ENCODE measurements at regions not wholly inside any gene's neighbourhood (a gene's known extent, or its start where the extent isn't known, plus 50 kb on each side); places are given as distances from the start of the nearest gene placed in this dataset.

DNA sequence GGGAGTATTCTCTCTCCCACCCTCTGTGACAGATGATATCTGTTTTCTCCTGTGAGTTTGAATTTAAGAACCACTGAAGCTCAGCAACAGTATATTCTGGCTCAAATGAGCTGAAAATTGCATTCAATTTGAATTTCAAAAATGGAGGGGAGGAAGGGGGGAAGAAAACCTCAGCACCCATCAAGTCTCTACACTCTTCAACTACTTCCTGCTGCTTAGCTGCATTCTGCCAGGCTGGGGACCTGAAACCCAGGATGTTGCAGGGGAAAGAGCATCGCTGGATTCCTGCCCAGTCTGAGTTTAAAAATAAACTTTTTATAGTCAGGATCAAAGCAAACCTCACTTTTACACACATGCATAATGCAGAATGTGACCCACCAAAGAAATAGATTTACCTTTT, 214.3 kb upstream of the ESRRG start:
- ChIA-PET CTCF (no interaction called here), POLR2A (no interaction called here)
- H3K4me3 ChIP-seq (ENCODE audit: low read depth, low read length) = no peak overlapping the region
- no peak for DNase-seq (ENCODE audit: low read depth, low spot score)
- TF ChIP-seq, protein P1, sequence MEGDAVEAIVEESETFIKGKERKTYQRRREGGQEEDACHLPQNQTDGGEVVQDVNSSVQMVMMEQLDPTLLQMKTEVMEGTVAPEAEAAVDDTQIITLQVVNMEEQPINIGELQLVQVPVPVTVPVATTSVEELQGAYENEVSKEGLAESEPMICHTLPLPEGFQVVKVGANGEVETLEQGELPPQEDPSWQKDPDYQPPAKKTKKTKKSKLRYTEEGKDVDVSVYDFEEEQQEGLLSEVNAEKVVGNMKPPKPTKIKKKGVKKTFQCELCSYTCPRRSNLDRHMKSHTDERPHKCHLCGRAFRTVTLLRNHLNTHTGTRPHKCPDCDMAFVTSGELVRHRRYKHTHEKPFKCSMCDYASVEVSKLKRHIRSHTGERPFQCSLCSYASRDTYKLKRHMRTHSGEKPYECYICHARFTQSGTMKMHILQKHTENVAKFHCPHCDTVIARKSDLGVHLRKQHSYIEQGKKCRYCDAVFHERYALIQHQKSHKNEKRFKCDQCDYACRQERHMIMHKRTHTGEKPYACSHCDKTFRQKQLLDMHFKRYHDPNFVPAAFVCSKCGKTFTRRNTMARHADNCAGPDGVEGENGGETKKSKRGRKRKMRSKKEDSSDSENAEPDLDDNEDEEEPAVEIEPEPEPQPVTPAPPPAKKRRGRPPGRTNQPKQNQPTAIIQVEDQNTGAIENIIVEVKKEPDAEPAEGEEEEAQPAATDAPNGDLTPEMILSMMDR (IDR thresholded peaks at IDR 0.05; ENCODE audit: insufficient read depth, low read length, missing control alignments) = no peak

DNA sequence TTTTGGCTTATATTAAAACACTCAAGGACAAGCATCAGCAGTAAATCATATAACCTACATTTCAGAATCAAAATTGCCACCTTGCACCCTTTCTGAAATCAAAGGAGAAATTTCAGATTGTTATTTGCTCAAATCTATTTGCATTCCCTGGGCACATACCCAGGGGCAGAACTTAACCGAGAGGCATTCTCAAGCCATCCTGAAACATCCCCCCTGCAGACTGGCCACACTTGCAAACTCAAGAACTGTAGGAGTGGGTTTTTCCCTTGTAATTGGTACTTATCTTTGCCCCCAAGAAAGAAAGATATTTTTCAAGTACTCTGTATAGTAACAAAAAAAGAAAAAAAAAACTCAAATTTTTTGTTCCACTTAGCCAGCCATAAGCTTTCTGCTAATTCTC, 213.6 kb upstream of the ESRRG start:
- no peak overlapping the region for H3K4me3 ChIP-seq (ENCODE audit: low read depth, low read length)
- ChIA-PET POLR2A (no interaction called here), CTCF (no interaction called here)
- TF ChIP-seq, protein P1 (IDR thresholded peaks at IDR 0.05; ENCODE audit: insufficient read depth, low read length, missing control alignments) = no peak
- no peak for DNase-seq (ENCODE audit: low read depth, low spot score)

DNA sequence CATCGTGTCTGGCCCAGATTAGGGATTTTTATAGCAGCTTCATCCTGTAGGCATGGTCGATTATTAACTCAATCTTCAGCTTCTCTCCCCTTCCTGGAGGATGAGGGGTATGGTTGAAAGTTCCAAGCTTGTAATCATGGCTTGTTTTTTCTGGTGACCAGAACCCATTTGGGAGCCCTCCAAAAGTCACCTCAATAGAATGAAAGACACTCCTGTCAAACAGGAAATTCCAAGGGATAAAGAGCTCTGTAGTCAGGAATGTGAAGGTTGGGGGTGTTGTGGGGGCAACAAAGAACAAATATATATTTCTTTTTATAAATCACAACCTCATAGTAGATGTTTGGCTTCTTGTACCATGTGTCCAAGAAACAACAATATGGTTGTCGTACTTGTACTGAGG, 212.7 kb upstream of the ESRRG start:
- POLR2A ChIA-PET = no interaction called here
- CTCF ChIA-PET = no interaction called here
- no peak overlapping the region for H3K4me3 ChIP-seq (ENCODE audit: low read depth, low read length)
- no peak for DNase-seq (ENCODE audit: low read depth, low spot score)
- TF ChIP-seq, protein P1 (IDR thresholded peaks at IDR 0.05; ENCODE audit: insufficient read depth, low read length, missing control alignments) = no peak

DNA sequence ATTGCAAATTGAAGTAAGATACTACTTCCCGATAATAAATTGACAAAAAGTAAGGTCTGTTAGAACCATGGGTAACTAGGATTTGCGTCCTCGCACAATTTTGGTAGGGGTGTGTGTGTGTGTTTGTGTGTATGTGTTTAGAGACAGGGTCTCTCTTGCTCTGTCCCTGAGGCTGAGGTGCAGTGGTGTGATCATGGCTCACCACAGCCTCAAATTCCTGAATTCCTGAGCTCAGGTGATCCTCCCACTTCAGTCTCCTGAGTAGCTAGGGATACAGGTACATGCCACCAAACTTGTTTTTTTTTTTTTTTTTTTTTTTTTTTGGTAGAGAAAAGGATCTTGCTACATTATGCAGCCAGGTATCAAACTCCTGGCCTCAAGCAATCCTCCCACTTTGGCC, 209.2 kb upstream of the ESRRG start:
- CTCF ChIA-PET = no interaction called here
- H3K4me3 ChIP-seq (ENCODE audit: low read depth, low read length) = no peak overlapping the region
- POLR2A ChIA-PET = no interaction called here
- TF ChIP-seq, protein P1 (IDR thresholded peaks at IDR 0.05; ENCODE audit: insufficient read depth, low read length, missing control alignments) = no peak
- no peak for DNase-seq (ENCODE audit: low read depth, low spot score)

DNA sequence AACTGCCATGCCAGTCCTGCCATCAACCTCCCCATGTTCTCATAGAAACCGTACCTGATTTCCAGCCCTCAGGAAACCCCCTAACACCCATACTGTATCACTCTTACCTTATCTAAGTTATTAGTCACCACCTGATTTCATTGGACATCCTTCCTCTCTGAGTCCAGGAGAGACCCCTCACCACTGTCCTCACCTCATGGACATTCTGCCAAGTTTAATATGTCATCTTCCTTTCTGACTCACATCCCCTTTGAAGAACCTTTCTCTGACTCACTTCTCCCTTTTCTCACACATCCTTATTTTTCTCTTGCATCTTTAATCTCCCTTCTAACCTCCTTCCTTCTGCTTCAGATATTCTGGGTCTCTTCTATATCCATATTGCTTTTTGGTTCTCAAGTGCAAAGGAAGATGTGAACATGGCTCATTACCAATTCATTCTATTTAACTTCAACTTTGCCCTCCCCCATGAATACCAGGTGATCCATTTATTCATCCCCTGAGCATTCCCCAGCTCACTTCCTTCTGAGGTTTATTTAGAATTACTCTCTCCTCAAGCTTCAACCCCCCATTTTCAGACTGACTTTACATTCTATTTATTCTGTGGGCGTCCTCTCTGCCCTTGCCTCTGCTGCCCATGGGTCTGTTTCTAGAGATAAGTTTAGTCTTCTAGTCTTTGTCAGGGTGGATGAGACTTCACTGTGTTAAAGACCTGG, 206.8 kb upstream of the ESRRG start:
- TF ChIP-seq, protein P1 (IDR thresholded peaks at IDR 0.05; ENCODE audit: insufficient read depth, low read length, missing control alignments) = no peak
- ChIA-PET POLR2A (no interaction called here), CTCF (no interaction called here)
- no peak for DNase-seq (ENCODE audit: low read depth, low spot score)
- no peak overlapping the region for H3K4me3 ChIP-seq (ENCODE audit: low read depth, low read length)

DNA sequence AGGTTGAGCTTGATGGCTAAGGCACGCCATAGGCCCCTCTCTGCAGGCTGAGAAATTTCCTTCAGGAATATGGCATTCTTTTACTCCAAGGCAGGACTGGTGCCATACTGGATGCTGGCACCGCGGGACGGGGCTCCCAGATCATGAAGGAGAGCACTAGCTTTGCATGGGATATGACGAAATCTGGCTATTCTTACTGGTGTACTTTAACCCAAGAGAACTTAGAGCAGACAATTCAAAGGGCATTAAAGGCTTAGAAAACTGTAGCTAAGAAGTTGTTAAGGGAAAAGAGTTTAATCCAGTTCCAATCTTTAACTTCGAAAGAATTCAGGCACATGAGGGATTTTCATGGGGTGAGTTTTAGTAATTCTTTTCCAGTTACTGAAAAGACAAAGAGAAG, 204.4 kb upstream of the ESRRG start:
- ChIA-PET POLR2A (no interaction called here), CTCF (no interaction called here)
- no peak overlapping the region for H3K4me3 ChIP-seq (ENCODE audit: low read depth, low read length)
- TF ChIP-seq, protein P1 (IDR thresholded peaks at IDR 0.05; ENCODE audit: insufficient read depth, low read length, missing control alignments) = no peak
- no peak for DNase-seq (ENCODE audit: low read depth, low spot score)
